ENCODE measurements at regions not wholly inside any gene's neighbourhood (a gene's known extent, or its start where the extent isn't known, plus 50 kb on each side); places are given as distances from the start of the nearest gene placed in this dataset.

DNA sequence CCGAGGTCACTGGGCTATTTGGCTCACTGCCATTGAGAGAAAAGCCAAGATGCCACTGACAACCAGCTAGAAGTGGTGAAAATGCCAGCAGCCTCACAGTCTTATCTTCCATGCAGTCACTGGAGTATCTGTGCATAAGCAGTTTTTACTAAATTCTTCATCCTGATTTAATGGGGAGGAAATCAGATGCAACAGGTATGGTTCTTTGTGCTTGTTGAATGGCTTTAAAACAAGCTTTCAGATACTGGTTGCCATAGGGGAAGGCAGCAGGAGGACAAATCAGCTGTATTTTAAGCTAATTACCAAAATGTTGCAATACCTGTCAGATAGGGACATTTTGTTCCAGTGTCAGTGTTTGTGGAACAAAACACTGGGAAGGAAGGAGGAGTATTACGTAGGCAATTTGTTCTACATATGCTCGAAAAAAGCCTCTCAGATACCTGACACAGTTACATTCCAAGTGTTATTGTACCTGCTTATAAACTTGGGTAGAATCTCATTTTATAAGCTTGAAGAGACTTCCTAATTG, 54.1 kb upstream of the ARHGAP5 start:
- DNase-seq (ENCODE audit: low read depth) = no peak

DNA sequence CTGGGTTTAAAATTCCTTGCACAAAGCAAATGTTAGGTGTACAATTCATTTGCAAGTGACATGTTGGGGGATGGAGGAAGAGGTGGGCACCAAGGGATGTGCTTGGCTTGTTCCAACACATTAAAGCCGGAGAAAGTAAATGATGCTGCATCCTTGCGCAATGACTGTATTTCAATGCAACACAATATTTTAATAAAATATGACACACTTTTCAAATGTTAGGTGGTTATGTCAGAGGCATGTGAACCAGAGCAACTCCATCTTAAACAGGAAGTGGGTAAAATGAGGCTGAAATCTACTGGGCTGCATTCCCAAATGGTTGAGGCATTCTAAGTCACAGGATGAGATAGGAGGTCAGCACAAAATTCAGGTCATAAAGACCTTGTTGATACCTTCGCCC, 53.6 kb upstream of the ARHGAP5 start:
- DNase-seq (ENCODE audit: low read depth) = no peak

DNA sequence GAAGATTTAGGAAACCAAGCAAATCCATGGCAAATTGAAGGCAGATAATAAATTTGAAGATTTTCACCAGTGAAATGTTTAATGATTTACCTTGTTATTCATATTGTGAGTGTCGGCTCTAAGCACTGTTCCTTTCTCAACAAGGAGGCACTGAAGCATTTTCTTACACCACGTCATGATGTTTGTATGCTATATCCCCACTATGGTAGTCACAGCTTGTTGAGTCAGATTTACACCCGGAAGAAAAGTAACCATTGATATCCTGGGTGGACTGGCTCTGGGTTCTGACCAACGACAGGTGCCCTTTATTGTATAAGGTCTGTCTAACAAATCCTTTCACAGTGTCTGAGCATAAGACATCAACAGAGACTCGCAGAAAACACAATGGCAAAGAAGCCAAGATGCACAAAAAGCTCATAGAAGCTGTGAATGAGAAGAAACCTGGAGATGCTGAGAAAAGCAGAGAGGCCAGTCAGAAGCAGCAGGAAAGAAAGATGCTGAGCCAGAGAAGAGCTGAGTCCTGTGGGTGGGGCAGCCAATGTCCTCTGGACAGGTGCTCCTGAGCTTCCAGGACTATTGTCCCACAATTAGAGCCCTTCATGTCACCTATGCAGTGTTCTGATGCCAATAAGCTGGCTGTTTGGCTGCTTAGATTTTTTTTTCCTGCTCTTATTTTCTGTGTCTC, 49.7 kb upstream of the ARHGAP5 start:
- DNase-seq (ENCODE audit: low read depth) = no peak
